ENCODE measurements at regions not wholly inside any gene's neighbourhood (a gene's known extent, or its start where the extent isn't known, plus 50 kb on each side); places are given as distances from the start of the nearest gene placed in this dataset.

GRCh38 chr7:29622335-29623265, 59.0 kb downstream of the PRR15 start:
- H3K4me1 ChIP-seq (ENCODE audit: control insufficient read depth in 4 of 4, insufficient read depth in 4 of 4, low read length in 3 of 4): no peaks in the 10 kb centered on the region
- H3K27ac ChIP-seq (ENCODE audit: low read depth in 1 of 2, low read length in 2 of 2): no peak overlapping the region
- H3K9me3 ChIP-seq (ENCODE audit: control insufficient read depth in 4 of 4, low read length in 3 of 4): no peaks in the 10 kb centered on the region
- H3K9ac ChIP-seq (ENCODE audit: low read depth in 1 of 2, low read length in 2 of 2): no peak overlapping the region
- no peak for DNase-seq (ENCODE audit: low spot score)
- no peaks in the 10 kb centered on the region for H3K27me3 ChIP-seq (ENCODE audit: control insufficient read depth in 4 of 4, insufficient read depth in 4 of 4, low read length in 3 of 4)
- H3K36me3 ChIP-seq (ENCODE audit: control insufficient read depth in 4 of 4, insufficient read depth in 3 of 4, low read depth in 1 of 4, low read length in 3 of 4): no peaks in the 10 kb centered on the region
- WGBS: 88% methylated on average over 13 of the region's 13 CpGs
- no peak for TF ChIP-seq FOXA2 (IDR thresholded peaks at IDR 0.05)
- TF ChIP-seq TAF1 (conservative IDR thresholded peaks at IDR 0.05): no peak
- TF ChIP-seq MAX (IDR thresholded peaks at IDR 0.05): no peak
- TF ChIP-seq JUND (IDR thresholded peaks at IDR 0.05): no peak
- TF ChIP-seq, protein P1, sequence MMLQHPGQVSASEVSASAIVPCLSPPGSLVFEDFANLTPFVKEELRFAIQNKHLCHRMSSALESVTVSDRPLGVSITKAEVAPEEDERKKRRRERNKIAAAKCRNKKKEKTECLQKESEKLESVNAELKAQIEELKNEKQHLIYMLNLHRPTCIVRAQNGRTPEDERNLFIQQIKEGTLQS (IDR thresholded peaks at IDR 0.05): no peak
- no peak for TF ChIP-seq REST (IDR thresholded peaks at IDR 0.05)
- no peak for TF ChIP-seq RXRA (IDR thresholded peaks at IDR 0.05)
- H3K4me3 ChIP-seq (ENCODE audit: low read depth in 1 of 3, low read length in 3 of 3): no peak overlapping the region

GRCh38 chr7:29623973-29624372, 60.3 kb downstream of the PRR15 start:
- WGBS: 72% methylated on average over 2 of the region's 2 CpGs
- no peaks in the 10 kb centered on the region for H3K36me3 ChIP-seq (ENCODE audit: control insufficient read depth in 4 of 4, insufficient read depth in 3 of 4, low read depth in 1 of 4, low read length in 3 of 4)
- no peaks in the 10 kb centered on the region for H3K27me3 ChIP-seq (ENCODE audit: control insufficient read depth in 4 of 4, insufficient read depth in 4 of 4, low read length in 3 of 4)
- no peak overlapping the region for H3K4me3 ChIP-seq (ENCODE audit: low read depth in 1 of 3, low read length in 3 of 3)
- no peak overlapping the region for H3K27ac ChIP-seq (ENCODE audit: low read depth in 1 of 2, low read length in 2 of 2)
- no peak for DNase-seq (ENCODE audit: low spot score)
- H3K9ac ChIP-seq (ENCODE audit: low read depth in 1 of 2, low read length in 2 of 2): no peak overlapping the region
- H3K9me3 ChIP-seq (ENCODE audit: control insufficient read depth in 4 of 4, low read length in 3 of 4): no peaks in the 10 kb centered on the region
- TF ChIP-seq NR2F2 (IDR thresholded peaks at IDR 0.05) (no peak), SP1 (IDR thresholded peaks at IDR 0.05) (no peak), FOXA2 (IDR thresholded peaks at IDR 0.05) (no peak), RXRA (IDR thresholded peaks at IDR 0.05) (no peak), HNF4A (conservative IDR thresholded peaks at IDR 0.05) (no peak), ZBTB33 (IDR thresholded peaks at IDR 0.05) (no peak), HNF4G (IDR thresholded peaks at IDR 0.05) (no peak), FOXA1 (IDR thresholded peaks at IDR 0.05) (no peak), TAF1 (conservative IDR thresholded peaks at IDR 0.05) (no peak), RAD21 (IDR thresholded peaks at IDR 0.05) (no peak), EGR1 (IDR thresholded peaks at IDR 0.05; ENCODE audit: low read depth in 2 of 2) (no peak)
- TF ChIP-seq, protein P1 (IDR thresholded peaks at IDR 0.05): no peak
- H3K4me1 ChIP-seq (ENCODE audit: control insufficient read depth in 4 of 4, insufficient read depth in 4 of 4, low read length in 3 of 4): no peaks in the 10 kb centered on the region
